Cardiac fibroblast (primary cell): ENCODE measurements at regions not wholly inside any gene's neighbourhood (a gene's known extent, or its start where the extent isn't known, plus 50 kb on each side); places are given as distances from the start of the nearest gene placed in this dataset.
"Not testable (repeated sequence)": the region's sequence is repeated elsewhere in the genome, so short reads cannot be mapped to it uniquely, and the experiment has no call there.

ENCODE experiments used
- DNase-seq, 2 donors: peaks; one replicate each; pipeline versions ENCODE4 v3.0.0 to v3.0.0-alpha.2; 2010; ENCODE audit warnings: low read depth in 2 of 2
- H3K4me3 ChIP-seq, 2 donors: replicated peaks in 1 of 2; 1 replicate in 1 of 2; 2 replicates in 1 of 2; pipeline ENCODE4 v1.5.1; 2011; ENCODE audit warnings: low read depth in 2 of 2, low read length in 2 of 2, mild to moderate bottlenecking in 2 of 2, moderate library complexity in 1 of 2
- TF ChIP-seq, protein P1 (sequence below): IDR thresholded peaks from one replicate; pipeline ENCODE4 v1.5.1; 2011; ENCODE audit warnings: low read depth, mild to moderate bottlenecking, low read length, inconsistent platforms

DNA sequence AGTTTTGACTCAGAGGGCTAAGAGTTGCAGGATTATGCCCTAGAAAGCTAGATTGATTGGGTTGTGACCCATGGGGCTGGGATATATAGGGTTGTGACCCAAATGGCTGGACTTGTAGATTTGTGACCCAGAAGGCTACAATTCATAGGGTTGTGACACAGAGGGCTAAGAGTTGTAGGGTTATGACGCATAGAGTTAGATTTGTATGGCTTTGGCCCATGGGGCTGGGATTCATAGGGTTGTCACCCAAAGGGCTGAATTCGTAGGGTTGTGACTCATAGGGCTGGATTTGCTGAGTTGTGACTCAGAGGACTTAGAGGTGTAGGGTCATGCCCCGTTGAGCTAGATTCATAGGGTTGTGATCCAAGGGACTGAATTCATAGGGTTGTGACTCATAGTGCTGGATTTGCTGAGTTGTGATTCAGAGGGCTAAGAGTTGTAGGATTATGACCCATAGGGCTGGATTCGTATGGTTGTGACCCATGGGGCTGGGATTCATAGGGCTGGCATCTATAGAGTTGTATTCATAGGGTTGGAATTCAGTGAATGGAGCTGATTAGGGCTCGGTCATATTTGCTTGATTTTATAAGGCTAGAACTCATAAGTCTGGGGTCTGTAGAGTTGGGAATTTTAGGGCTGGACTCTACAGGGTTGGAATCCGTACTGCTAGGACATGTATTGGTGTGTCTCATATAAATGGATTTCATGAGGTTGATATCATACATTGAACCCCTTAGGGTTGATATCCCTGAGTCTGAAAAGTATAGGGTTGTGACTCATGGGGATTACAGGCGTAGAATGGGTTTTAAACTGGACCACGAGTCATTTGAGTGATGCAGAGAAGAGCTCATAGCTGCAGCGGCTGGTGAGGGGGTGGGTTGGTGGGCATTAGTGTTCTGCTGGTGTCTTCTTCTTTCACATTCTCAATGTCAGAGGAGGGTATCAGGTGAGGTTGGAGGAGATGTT is 125.7 kb downstream of the CRLF2 start:
- peak in 1 of 2 donors; percentile 51 for DNase-seq
- TF ChIP-seq, protein P1, sequence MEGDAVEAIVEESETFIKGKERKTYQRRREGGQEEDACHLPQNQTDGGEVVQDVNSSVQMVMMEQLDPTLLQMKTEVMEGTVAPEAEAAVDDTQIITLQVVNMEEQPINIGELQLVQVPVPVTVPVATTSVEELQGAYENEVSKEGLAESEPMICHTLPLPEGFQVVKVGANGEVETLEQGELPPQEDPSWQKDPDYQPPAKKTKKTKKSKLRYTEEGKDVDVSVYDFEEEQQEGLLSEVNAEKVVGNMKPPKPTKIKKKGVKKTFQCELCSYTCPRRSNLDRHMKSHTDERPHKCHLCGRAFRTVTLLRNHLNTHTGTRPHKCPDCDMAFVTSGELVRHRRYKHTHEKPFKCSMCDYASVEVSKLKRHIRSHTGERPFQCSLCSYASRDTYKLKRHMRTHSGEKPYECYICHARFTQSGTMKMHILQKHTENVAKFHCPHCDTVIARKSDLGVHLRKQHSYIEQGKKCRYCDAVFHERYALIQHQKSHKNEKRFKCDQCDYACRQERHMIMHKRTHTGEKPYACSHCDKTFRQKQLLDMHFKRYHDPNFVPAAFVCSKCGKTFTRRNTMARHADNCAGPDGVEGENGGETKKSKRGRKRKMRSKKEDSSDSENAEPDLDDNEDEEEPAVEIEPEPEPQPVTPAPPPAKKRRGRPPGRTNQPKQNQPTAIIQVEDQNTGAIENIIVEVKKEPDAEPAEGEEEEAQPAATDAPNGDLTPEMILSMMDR = no peak
- H3K4me3 ChIP-seq = no peak overlapping the region

DNA sequence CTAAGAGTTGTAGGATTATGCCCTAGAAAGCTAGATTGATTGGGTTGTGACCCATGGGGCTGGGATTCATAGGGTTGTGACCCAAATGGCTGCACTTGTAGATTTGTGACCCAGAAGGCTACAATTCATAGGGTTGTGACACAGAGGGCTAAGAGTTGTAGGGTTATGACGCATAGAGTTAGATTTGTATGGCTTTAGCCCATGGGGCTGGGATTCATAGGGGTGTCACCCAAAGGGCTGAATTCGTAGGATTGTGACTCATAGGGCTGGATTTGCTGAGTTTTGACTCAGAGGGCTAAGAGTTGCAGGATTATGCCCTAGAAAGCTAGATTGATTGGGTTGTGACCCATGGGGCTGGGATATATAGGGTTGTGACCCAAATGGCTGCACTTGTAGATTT is 126.6 kb downstream of the CRLF2 start:
- not testable (repeated sequence) for H3K4me3 ChIP-seq, DNase-seq

DNA sequence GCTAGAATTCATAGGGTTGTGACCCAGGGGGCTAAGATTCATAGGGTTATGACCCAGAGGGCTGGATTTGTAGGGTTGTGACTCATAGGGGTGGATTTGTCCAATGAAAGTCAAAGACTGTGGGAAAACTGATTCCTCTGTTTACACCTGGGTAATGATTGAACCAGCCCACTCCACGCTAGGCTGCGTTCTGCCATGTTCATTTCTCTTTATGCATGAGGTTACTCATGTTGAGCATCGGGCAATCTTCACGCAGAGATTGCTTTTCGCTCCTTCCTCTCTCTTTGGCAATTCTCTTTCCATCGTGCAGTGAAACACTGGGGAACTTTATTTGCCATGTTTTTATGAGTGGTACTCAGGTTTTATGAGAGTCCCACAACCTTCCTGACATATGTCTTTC is 127.8 kb downstream of the CRLF2 start:
- DNase-seq = no peak
- H3K4me3 ChIP-seq = no peak overlapping the region
- TF ChIP-seq, protein P1 = no peak

DNA sequence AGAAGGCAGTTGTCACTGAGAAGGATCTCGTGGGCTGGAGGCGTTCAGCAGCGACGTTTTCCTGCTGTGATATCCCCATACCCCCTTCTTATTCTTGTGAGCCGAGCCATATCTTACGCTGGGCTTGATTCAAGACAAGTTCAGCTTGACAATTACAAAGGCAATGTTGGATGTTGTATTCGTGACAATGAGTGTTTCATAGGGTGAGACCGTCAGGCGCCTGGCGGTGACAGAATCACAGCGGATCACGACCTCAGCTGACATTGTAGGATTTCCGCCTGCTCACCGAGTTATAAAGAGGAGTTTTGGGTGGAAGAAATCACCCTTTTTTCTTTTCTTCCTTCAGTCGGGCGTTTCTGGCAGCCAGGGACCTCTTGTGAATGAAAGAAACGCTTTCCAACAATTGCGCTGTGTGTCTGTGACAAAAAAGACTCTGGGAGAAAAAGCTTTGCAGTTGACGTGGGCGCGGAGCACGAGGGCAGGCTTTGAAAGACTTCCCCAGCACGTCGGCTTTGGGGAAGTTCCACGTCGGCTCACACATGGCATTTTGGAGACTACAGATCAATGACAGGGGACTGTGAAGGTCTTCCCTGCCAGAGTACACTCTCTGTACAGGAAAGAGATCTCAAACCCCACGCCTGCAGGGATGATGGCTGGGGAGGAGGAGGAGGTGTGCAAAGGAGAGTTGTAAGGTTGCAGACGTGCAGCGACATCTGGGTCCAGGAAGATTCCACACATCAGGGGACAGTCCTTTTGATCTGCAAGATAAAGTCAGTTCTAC is 135.4 kb downstream of the CRLF2 start:
- no peak overlapping the region for H3K4me3 ChIP-seq

DNA sequence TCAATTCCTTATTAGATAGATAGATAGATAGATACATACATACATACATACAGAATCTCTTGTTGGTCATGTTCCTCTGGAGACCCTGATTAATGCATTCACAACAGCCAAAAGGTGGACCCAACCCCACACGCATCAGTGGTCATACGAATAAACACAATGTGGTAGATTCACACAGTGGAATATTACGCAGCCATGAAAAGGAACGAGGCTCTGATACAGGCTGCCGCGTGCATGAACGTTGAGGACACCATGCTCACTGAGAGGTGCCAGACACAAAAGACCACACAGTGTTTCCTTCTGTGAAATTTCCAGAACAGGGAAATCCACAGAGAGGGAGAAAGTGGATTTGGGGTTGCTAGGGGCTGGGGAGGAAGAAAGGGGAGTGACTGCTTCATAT is 136.7 kb downstream of the CRLF2 start:
- TF ChIP-seq, protein P1 = no peak
- no peak overlapping the region for H3K4me3 ChIP-seq
- DNase-seq = no peak

More for the DNA sequence above, 135.4 kb downstream of the CRLF2 start:
- DNase-seq = no peak
- TF ChIP-seq, protein P1 = no peak

DNA sequence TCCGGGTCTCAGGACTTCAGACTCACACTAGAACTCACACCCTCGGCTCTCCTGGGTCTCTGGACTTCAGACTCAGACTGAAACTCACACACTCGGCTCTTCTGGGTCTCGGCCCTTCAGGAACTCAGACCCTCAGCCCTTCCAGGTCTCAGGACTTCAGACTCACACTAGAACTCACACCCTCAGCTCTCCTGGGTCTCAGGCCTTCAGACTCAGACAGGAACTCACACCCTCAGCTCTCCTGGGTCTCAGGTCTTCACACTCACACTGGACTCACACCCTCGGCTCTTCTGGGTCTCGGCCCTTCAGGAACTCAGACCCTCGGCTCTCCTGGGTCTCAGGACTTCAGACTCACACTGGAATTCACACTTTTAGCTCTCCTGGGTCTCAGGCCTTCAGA is 137.3 kb downstream of the CRLF2 start:
- TF ChIP-seq, protein P1 = no peak
- no peak for DNase-seq
- H3K4me3 ChIP-seq = no peak overlapping the region

DNA sequence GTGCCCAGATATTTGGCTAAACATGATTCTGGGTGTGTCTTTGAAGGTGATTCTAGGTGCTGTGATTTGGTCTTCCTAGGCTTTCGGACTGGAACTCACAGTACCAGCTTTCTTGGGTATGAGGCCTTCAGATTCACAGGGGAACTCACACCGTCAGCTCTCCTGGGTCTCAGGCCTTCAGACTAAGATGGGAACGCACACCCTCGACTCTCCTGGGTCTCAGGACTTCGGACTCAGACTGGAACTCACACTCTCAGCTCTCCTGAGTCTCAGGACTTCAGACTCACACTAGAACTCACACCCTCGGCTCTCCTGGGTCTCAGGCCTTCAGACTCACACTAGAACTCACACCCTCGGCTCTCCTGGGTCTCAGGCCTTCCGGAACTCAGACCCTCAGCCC is 137.7 kb downstream of the CRLF2 start:
- TF ChIP-seq, protein P1 = no peak
- no peak for DNase-seq
- no peak overlapping the region for H3K4me3 ChIP-seq
